ENCODE measurements at regions not wholly inside any gene's neighbourhood (a gene's known extent, or its start where the extent isn't known, plus 50 kb on each side); places are given as distances from the start of the nearest gene placed in this dataset.
"Not testable (repeated sequence)": the region's sequence is repeated elsewhere in the genome, so short reads cannot be mapped to it uniquely, and the experiment has no call there.

DNA sequence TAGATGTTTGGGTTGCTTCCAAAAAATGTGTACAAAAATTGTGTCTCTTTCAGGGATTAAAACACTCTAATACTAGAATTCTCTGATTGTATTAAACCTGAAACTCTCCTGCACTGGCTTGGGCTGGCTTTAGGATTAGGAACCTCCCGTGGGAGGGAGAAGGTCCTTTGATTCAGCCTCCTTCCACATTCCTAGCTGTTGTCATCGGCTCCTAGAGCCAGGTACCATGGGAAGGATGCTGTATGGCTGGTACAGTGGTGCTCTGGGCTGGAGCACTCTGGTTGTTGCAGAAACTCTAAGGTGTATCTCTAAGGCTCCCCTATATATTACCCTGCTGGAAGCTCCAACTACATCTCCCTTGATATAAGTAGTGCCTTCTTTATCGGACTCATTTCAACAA, 245.2 kb upstream of the FOXK1 start:
- DNase-seq (ENCODE audit: low read depth in 3 of 3, low spot score in 2 of 3) = no peak

DNA sequence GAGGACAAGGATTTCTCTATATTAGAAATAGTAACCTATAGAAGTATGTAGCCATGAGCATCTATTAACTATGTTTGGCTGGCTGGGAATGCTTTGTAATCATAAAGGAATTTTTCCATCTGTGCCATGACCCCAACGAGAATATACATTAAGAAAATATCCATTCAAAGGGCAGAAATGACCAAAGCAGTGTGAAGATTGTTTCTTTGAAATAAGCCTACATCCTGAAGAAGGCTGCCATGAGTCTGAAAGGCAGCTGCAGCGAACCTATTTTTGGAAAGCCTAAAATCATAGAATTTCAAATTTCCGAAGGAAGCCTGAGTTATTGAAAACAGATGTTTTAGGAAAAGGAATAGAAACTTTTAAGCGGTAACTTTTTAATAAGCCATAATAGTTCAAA, 244.2 kb upstream of the FOXK1 start:
- no peak for DNase-seq (ENCODE audit: low read depth in 3 of 3, low spot score in 2 of 3)

DNA sequence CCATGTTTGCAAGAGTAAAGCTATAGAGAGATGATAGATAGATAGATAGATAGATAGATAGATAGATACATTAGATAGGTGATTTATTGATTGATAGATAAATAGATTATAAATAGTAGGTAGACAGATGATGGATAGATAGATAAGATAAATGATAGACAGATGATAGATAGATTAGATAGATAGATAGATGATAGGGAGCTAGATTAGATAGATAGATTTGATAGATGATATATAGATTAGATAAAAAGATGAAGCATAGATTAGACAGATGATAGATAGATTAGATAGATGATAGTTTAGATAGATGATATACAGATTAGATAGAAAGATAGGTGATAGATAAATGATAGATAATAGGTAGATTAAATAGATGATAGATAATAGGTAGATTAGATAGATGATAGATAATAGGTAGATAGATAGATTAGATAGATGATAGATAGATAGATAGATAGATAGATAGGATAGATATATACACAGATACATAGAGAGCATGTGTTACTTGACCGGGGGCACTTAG, 243.3 kb upstream of the FOXK1 start:
- DNase-seq (ENCODE audit: low read depth in 3 of 3, low spot score in 2 of 3) = no peak

DNA sequence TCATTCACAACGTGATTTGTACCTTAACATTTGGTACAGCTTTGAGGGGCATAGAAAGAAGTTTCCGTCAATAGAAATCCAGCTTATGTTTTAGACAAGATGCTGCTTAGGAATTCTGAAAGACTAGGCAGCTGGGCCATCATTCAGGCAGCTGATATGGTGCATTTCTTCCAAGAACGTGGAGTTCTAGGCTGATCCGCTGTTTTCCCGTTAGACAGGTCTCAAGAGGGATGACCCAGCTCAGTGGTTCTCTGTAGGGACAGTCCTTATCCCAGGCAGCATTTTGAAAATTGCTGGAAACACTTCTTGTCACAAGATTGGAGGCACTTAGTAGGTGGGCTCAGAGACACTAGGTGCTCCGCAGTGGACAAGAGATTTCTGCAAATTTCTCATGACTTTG, 242.7 kb upstream of the FOXK1 start:
- no peak for DNase-seq (ENCODE audit: low read depth in 3 of 3, low spot score in 2 of 3)

DNA sequence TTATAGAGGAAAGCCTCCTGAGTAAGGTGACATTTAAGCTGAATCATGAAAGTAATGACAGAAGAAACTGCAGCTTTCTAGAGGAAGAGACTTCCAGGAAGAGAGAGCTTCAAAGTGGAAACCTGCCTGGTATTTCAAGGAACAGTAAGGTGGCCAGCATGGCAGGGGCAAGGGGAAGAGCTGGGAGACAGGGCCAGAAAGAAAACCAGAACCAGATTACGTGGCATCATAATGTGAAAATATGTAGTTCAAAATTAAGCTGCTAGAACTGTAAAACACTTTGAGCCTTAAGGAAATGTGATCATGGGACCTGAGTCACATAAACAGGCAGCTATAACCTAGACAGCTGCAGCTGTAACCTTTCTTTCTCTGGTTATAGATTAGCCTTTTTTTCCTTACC, 238.0 kb upstream of the FOXK1 start:
- no peak for DNase-seq (ENCODE audit: low read depth in 3 of 3, low spot score in 2 of 3)

DNA sequence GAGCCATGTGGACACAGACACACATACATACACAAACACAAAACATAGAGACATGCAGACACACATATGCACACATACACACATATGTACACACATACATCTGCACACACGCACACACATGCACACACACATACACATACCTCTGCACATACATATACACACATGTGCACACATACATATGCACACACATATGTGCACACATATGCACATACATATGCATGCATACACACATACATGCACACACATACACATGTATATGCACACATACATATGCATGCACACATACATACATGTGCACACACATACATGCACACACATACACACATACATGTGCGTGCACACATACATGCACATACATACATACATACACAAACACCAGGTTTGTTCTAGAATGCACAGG, 236.3 kb upstream of the FOXK1 start:
- no peak for DNase-seq (ENCODE audit: low read depth in 3 of 3, low spot score in 2 of 3)

DNA sequence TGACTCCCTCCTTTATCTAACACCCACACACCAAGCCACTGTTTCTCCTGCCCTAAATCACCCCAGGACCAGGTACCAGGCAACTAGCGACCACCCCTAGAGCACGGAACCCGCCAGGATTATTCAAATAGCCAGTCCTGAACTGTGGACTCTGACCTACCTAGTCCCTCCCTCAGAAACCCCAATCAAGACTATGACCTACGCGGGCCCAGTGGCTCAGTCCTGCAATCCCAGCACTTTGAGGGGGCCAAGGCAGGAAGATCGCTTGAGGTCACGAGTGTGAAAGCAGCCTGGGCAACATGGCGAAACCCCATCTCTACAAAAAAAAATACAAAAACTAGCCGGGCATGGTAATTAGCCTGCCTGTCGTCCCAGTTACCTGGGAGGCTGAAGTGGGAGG, 232.8 kb upstream of the FOXK1 start:
- no peak for DNase-seq (ENCODE audit: low read depth in 3 of 3, low spot score in 2 of 3)

DNA sequence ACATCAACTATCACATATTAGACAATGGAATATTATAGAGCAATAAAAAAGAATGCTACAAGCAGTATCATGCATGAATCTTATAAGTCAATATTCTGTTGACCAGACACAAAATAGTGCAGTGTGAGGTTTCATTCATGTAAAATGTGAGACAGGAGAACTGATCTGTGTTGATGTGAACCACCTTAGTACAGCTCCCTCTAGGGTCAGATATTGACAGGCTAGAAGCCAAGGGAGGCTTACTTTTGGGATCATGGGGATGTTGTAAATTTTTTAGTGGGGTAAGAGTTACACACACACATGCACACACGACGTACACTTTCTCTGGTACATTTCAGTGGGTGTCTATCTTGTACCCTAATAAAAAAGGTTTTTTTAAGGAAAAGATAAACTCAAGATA, 231.6 kb upstream of the FOXK1 start:
- DNase-seq (ENCODE audit: low read depth in 3 of 3, low spot score in 2 of 3) = no peak

DNA sequence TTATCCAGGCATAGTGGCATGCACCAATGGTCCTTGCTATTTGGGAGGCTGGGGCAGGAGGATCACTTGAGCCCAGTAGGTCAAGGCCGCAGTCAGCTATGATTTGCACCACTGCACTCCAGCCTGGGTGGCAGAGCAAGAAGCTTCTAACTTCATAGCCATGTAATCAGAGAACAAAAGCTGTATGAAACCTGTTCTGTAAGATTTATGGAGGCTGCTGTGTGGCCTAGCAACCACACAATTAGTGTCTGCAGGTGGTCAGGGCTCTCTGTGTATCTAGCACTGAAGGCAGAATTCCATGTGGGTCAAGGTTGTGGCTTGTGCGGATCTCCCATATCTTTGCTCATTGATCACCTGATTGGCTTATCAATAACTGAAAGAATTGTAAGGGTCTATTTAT, 221.5 kb upstream of the FOXK1 start:
- DNase-seq (ENCODE audit: low read depth in 3 of 3, low spot score in 2 of 3) = no peak

DNA sequence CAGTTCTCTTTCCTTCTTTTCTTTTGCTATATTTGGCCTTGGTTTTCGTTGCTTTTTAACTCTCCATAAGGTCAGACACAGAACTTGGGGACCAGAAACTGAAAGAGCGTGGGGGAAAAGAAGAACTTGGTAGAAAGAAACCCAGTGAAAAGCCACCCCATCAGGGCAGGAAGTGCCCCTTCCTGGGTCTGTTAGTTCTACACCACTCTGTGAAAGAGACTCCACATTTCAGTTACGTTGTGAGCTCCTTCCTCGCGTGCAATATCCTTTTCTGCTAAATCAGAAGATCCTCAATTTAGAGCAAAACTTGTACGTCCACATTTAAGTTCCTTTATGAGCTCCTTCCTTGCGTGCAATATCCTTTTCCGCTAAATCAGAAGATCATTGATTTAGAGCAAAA, 220.6 kb upstream of the FOXK1 start:
- no peak for DNase-seq (ENCODE audit: low read depth in 3 of 3, low spot score in 2 of 3)

DNA sequence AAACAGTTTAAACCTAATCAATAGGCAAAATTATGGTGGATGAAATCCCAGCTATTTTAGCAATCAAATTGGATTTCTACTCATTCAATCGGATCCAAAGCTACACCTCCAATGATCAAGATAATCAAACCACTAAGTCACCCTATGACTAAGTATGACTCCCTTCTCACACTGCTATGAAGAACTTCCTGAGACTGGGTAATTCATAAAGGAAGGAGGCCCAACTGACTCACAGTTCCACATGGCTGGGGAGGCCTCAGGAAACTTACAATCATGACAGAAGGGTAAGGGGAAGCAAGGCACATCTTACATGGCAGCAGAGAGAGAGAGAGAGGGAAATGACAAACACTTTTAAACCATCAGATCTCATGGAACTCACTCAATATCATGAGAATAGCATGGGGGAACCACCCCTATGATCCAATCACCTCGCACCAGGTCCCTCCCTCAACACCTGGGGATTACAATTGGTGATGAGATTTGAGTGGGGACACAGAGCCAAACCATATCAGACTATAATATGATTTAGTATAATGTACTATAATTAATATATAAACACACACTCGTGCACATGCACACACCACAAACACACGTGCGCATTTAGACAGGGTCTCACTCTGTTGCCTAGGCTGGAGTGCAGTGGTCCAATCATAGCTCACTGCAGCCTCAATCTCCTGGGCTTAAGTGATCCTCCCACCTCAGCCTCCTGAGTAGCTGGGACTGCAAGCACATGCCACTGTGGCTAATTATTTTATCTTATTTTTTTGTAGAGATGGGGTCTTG, 213.6 kb upstream of the FOXK1 start:
- DNase-seq (ENCODE audit: low read depth in 3 of 3, low spot score in 2 of 3) = no peak

DNA sequence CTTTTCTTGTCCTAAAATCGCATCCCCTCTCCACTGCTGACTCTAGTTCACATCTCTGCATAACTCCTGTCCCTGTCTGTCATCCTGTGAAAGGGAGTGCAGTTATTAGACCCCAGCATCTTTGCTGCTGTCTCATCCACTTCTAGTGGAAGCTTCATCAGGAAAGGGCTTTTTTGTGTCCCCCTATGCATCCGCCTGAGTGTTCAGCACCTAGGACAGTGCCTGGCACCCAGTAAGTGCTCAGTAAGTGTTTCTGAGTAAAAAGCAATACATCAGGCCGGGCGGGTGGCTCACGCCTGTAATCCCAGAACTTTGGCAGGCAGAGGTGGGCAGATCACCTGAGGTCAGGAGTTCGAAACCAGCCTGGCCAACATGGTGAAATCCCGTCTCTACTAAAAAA, 211.8 kb upstream of the FOXK1 start:
- no peak for DNase-seq (ENCODE audit: low read depth in 3 of 3, low spot score in 2 of 3)

DNA sequence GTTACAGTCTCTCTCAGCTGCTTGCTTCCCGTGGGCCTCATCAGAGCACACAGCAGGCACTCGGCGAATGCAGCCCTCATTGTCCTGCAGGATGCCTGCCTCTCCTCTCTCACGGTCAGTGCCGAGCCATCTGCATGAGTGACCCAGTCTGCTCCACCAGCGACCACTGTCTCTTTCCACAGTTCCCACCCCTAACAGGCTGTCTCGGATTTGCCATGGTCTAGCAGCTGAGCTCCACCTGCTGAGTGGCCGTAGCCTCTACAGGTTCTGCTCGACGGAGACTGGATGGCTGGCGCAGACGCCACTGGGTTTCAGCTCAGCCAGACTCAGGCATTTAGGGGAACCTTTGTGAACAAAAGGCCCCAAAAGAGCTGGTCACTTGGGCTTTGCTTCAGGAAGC, 209.4 kb upstream of the FOXK1 start:
- DNase-seq (ENCODE audit: low read depth in 3 of 3, low spot score in 2 of 3) = no peak

DNA sequence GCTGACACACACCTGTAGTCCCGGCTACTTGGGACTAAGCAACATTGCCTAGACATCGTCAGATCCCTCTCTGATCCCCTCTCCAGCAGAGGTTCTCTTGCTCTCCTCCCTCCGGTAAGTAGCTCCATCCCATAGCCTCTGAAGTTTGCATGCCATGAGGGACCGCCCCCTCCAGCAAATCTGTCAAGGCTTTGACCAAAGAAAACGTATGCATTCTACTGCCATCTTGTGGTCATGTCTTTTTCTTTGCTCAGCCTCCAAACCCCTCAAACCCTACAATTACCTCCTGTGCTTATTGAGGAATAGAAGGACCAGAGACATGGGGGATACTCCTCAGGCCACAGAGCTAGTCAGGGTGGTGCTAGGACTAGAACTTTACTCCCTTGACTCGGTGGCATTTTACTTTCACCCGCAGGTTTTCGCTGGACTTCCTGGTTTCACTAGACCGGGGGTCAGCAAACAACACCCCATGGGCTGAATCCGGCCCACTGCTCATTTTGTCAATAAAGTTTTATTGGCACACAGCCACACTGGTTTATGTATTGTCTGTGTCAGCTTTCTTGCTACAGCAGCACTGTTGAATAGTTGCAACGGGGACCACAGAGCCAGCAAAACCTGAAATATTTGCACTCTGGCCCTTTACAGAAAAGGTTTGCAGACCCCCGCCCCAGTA, 202.6 kb upstream of the FOXK1 start:
- peak in 1 of 3 donors; percentile 15 for DNase-seq (ENCODE audit: low read depth in 3 of 3, low spot score in 2 of 3)

DNA sequence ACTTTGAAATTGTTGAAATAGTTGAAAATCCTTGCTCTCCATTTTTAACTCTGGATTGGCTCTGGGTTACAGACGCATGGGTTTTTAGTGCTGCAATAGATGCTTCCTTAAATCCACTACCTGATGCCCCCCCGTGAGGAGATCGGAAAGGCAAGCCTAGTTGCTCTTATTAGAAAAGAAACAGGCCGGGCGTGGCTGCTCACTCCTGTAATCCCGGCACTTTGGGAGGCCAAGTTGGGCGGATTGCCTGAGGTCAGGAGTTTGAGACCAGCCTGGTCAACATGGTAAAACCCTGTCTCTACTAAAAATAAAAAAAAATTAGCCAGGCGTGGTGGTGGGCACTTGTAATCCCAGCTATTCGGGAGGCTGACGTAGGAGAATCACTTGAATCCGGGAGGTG, 202.0 kb upstream of the FOXK1 start:
- DNase-seq (ENCODE audit: low read depth in 3 of 3, low spot score in 2 of 3) = not testable (repeated sequence)

DNA sequence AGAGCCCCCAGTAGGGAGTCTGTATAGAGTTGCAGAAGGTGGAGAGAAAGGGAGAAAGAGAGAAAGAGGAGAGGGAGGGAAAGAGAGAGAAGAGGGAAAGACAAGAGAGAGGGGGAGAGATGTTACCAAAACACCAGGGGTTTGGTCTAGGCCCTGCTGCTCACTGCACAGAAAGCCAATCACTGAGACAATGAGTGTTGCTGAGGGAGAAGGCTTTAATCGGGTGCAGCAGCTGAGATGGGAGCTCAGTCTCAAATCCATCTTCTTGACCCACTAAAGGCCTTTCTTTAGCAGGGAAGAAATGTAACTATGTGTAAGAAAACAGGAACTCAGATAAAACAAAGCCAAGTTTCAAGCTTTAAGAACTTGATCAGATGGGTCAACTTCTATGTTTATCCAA, 198.2 kb upstream of the FOXK1 start:
- no peak for DNase-seq (ENCODE audit: low read depth in 3 of 3, low spot score in 2 of 3)

DNA sequence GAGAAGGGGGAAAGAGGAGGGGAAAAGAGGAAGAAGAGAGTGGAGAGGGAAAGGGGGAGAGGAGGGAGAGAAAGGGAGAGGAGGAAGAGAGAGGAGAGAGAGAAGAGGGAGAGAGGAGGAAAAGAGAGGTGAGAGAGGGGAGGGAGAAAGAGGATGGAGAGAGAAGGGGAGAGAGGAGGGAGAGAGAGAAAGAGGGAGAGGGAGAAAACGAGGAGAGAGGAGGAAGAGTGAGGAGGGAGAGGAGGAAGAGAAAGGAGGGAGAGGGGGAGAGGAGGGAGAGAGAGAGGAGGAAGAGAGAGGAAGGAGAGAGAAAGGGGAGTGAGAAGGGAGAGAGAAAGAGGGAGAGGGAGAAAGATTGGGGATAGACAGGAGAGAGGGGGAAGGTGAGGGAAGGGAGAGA, 197.6 kb upstream of the FOXK1 start:
- no peak for DNase-seq (ENCODE audit: low read depth in 3 of 3, low spot score in 2 of 3)

DNA sequence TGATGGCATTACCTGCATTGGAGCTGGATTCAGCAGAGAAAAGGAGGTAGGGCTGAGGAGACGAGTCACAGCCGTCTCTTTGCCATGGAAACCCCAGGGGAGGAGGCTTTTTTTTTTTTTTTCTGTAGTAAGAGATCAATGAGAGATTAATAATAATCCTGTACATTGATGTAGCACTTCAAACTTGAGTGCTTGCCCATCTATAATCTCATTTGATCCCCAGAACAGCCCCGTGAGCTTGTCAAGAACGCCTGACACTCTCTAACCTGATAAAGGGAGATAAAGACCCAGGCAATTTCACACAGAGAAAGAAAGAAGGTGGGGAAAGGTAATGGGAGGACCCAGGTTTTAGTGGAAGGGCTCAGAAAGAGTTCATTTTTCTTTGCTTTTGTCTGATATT, 195.2 kb upstream of the FOXK1 start:
- DNase-seq (ENCODE audit: low read depth in 3 of 3, low spot score in 2 of 3) = no peak

DNA sequence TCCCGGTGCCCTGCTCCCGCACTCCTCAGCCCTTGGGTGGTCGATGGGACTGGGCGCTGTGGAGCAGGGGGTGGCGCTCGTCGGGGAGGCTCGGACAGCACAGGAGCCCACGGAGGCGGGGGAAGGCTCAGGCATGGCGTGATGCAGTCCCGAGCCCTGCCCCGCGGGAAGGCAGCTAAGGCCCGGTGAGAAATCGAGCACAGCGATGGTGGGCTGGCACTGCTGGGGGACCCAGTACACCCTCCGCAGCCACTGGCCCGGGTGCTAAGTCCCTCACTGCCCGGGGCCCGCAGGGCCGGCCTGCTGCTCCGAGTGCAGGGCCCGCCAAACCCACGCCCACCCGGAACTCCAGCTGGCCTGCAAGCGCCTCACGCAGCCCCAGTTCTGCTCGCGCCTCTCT, 185.2 kb upstream of the FOXK1 start:
- DNase-seq (ENCODE audit: low read depth in 3 of 3, low spot score in 2 of 3) = not testable (repeated sequence)

DNA sequence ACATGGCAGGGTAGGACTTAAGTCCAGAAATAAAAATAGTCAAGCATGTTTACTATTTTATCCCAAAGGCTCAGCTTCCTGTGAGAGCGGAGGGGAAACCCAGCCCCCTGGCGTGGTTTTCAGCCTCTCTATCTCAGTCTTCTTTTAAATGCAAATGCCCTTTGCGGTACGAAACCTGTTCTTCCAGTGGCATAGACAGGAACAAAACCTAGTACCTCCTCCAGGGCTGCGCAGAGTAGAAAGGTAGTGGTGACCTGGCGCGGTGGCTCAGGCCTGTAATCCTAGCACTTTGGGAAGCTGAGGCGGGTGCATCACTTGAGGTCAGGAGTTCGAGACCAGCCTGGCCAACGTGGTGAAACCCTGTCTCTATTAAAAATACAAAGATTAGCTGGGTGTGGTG, 181.3 kb upstream of the FOXK1 start:
- DNase-seq (ENCODE audit: low read depth in 3 of 3, low spot score in 2 of 3) = no peak

DNA sequence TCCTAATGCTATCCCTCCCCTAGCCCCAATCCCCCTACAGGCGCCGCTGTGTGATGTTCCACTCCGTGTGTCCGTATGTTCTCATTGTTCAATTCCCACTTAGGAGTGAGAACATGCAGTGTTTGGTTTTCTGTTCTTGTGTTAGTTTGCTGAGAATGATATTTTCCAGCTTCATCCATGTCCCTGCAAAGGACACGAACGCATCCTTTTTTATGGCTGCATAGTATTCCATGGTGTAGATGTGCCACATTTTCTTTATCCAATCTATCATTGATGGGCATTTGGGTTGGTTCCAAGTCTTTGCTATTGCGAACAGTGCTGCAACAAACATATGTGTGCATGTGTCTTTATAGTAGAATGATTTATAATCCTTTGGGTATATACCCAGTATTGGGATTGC, 174.2 kb upstream of the FOXK1 start:
- DNase-seq (ENCODE audit: low read depth in 3 of 3, low spot score in 2 of 3) = not testable (repeated sequence)

DNA sequence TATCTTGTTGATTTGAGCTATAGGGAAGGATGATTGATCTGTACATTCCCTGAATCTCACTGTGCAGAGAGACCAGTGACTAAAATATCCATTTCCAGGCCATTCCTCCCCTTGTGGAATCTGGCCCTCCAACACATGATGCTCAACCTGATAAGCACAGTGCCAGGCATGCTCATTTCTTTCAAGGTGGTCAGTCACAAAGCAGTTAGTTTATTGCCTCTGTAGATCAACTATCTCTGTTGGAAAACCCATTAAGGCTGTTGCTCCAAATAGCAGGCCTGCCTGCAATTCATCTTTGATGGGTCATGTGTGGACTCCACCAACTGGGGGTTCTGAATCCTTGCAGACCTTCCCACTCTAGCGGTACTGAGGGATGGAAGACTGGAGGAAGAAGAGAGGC, 168.6 kb upstream of the FOXK1 start:
- no peak for DNase-seq (ENCODE audit: low read depth in 3 of 3, low spot score in 2 of 3)
